OCI-LY1 (cell line): ENCODE measurements at regions not wholly inside any gene's neighbourhood (a gene's known extent, or its start where the extent isn't known, plus 50 kb on each side); places are given as distances from the start of the nearest gene placed in this dataset.

Source experiments
- H2AFZ ChIP-seq: fragments of 200-600 bp; sonication (generic), shearing (Covaris generic); 2 replicates; pipeline ENCODE4 v1.6.0; 2014; ENCODE audit warnings: antibody characterized with exemption, mild to moderate bottlenecking, low read length
- H3F3A ChIP-seq: fragments of 200-600 bp; sonication (generic), shearing (Covaris generic); 2 replicates; pipeline ENCODE4 v1.6.0; 2014; ENCODE audit warnings: mild to moderate bottlenecking, antibody characterized with exemption, low read length, moderate library complexity; ENCODE audit not compliant: insufficient read depth
- H3K27ac ChIP-seq: fragments of 200-600 bp; sonication (generic); 2 replicates; pipeline ENCODE4 v1.5.1; 2014; ENCODE audit warnings: low read length, mixed run types, mild to moderate bottlenecking, low read depth; ENCODE audit not compliant: poor library complexity, severe bottlenecking
- H3K27me3 ChIP-seq: fragments of 200-600 bp; sonication (generic); 2 replicates; pipeline ENCODE4 v1.6.0; 2014; ENCODE audit warnings: antibody characterized with exemption, mild to moderate bottlenecking, low read length, moderate library complexity; ENCODE audit not compliant: insufficient read depth
- H3K36me3 ChIP-seq: fragments of 200-600 bp; sonication (generic); 2 replicates; pipeline ENCODE4 v1.6.1; 2014; ENCODE audit warnings: mild to moderate bottlenecking, antibody characterized with exemption, low read length, moderate library complexity, mixed read lengths; ENCODE audit not compliant: insufficient read depth
- H3K4me1 ChIP-seq: fragments of 200-600 bp; sonication (generic); 2 replicates; pipeline ENCODE4 v1.5.1; 2014; ENCODE audit warnings: mild to moderate bottlenecking, low read length, moderate library complexity; ENCODE audit not compliant: insufficient read depth, severe bottlenecking
- H3K4me2 ChIP-seq: fragments of 200-600 bp; sonication (generic), shearing (Covaris generic); 2 replicates; pipeline ENCODE4 v1.6.1; 2014; ENCODE audit warnings: low read length
- H3K4me3 ChIP-seq: fragments of 200-600 bp; sonication (generic); 2 replicates; pipeline ENCODE4 v1.5.1; 2014; ENCODE audit warnings: low read length, low read depth, mild to moderate bottlenecking, mixed read lengths; ENCODE audit not compliant: poor library complexity, severe bottlenecking
- H3K79me2 ChIP-seq: fragments of 200-600 bp; shearing (Covaris generic); 2 replicates; pipeline ENCODE4 v1.6.1; 2016; ENCODE audit warnings: mixed run types, low read length, mixed read lengths; ENCODE audit not compliant: insufficient read depth
- H3K9ac ChIP-seq: fragments of 200-600 bp; sonication (generic), shearing (Covaris generic); 2 replicates; pipeline ENCODE4 v1.6.1; 2014; ENCODE audit warnings: mild to moderate bottlenecking, low read length, mixed read lengths
- H3K9me2 ChIP-seq: fragments of 200-600 bp; sonication (generic), shearing (Covaris generic); 2 replicates; pipeline ENCODE4 v1.6.1; 2014; ENCODE audit warnings: low read depth, mild to moderate bottlenecking, low read length, mixed read lengths
- H3K9me3 ChIP-seq: fragments of 200-600 bp; shearing (Covaris generic); 2 replicates; pipeline ENCODE4 v1.6.1; 2014; ENCODE audit warnings: low read length, mixed read lengths
- H4K20me1 ChIP-seq: fragments of 200-600 bp; sonication (generic), shearing (Covaris generic); 2 replicates; pipeline ENCODE4 v1.6.0; 2016; ENCODE audit warnings: mild to moderate bottlenecking, low read length; ENCODE audit not compliant: insufficient read depth
- EZH2 ChIP-seq: fragments of 200-600 bp; sonication (generic), shearing (Covaris generic); IDR thresholded peaks from 2 replicates; pipeline ENCODE4 v1.8.0; 2017; ENCODE audit warnings: borderline replicate concordance, mixed run types, mild to moderate bottlenecking, antibody characterized with exemption, low read length, moderate library complexity, mixed read lengths
- TF ChIP-seq, protein P1 (sequence below): fragments of 200-600 bp; sonication (generic), shearing (Covaris generic); IDR thresholded peaks from 2 replicates; pipeline ENCODE4 v1.5.1; 2017; ENCODE audit warnings: mild to moderate bottlenecking, antibody characterized with exemption, low read length, moderate library complexity, mixed read lengths

DNA sequence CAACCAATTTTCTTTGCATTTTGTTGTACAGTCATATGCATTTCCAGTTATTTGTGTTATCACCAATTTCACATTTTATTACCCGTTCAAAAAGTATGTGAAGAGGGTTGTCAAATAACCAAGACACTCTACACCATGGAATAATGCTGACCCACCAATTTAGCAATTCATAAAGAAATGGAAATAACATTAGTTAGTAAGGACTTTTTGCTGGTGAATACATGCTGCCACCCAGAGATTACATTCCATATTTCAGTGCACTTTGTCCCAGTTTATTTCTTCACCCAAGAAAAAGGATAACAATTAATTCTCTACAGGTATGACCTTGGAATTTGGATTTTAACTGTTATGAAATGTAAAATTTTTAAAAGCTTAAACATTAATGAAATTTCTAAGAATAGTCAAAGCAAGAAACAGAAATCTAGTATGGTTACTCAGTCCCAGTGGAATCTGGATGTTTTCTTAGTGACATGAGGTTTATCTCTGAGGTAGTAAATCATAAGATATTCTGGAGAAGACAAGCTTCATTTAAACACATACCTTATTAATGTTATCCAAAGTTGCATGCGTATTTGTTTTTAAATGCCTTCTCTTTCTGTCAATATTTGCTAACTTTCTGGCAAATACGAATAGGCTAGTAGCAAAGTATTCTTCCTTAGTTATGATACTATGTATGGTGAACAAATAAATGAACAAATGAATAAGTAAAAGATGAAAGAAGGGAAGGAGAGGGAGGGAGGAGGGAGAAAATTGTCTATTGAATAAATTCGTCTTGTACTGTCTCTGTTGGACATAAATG, 100.6 kb downstream of the CETN3 start:
- no peak for TF ChIP-seq EZH2
- TF ChIP-seq, protein P1, sequence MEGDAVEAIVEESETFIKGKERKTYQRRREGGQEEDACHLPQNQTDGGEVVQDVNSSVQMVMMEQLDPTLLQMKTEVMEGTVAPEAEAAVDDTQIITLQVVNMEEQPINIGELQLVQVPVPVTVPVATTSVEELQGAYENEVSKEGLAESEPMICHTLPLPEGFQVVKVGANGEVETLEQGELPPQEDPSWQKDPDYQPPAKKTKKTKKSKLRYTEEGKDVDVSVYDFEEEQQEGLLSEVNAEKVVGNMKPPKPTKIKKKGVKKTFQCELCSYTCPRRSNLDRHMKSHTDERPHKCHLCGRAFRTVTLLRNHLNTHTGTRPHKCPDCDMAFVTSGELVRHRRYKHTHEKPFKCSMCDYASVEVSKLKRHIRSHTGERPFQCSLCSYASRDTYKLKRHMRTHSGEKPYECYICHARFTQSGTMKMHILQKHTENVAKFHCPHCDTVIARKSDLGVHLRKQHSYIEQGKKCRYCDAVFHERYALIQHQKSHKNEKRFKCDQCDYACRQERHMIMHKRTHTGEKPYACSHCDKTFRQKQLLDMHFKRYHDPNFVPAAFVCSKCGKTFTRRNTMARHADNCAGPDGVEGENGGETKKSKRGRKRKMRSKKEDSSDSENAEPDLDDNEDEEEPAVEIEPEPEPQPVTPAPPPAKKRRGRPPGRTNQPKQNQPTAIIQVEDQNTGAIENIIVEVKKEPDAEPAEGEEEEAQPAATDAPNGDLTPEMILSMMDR = no peak

DNA sequence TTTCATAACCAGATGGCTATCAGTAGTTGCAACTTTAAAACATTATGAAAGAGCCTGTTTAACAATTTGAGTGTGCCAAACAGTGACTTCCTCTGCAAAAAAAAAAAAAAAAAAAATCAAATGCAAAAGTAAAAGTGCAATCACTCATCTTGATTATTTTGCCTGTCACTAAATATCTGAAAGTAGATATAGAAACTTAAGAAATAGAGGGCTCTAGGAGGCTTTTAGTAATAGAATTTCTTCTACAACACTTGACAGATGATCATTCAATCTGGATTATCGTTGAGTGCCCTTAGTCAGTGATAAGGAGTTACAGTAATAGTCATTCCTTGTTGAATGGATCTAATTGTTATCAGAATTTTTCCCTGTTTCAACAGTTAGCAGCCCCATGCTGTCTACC, 101.8 kb downstream of the CETN3 start:
- no peak overlapping the region for H3K4me3 ChIP-seq
- no peaks in the 10 kb centered on the region for H4K20me1 ChIP-seq
- H3K9me2 ChIP-seq = no peaks in the 10 kb centered on the region; the same call in 1 of the 2 replicates
- H3K9ac ChIP-seq = no peak overlapping the region
- no peak overlapping the region for H3K27ac ChIP-seq
- TF ChIP-seq EZH2 = no peak
- TF ChIP-seq, protein P1 = no peak
- no peak overlapping the region for H2AFZ ChIP-seq
- H3K27me3 ChIP-seq = no peaks in the 10 kb centered on the region
- no peaks in the 10 kb centered on the region for H3K9me3 ChIP-seq
- no peaks in the 10 kb centered on the region for H3F3A ChIP-seq
- H3K4me1 ChIP-seq = no peaks in the 10 kb centered on the region
- no peaks in the 10 kb centered on the region for H3K36me3 ChIP-seq
- no peaks in the 10 kb centered on the region for H3K79me2 ChIP-seq
- H3K4me2 ChIP-seq = no peak overlapping the region

More for the DNA sequence above, 100.6 kb downstream of the CETN3 start:
- Histone ChIP-seq H3K79me2 (no peaks in the 10 kb centered on the region), H3K9ac (no peak overlapping the region), H3K27me3 (no peaks in the 10 kb centered on the region), H4K20me1 (no peaks in the 10 kb centered on the region), H3F3A (no peaks in the 10 kb centered on the region), H3K9me3 (no peaks in the 10 kb centered on the region), H3K27ac (no peak overlapping the region), H3K4me2 (no peak overlapping the region), H3K4me3 (no peak overlapping the region), H3K9me2 (no peaks in the 10 kb centered on the region; the same call in 1 of the 2 replicates), H3K4me1 (no peaks in the 10 kb centered on the region), H2AFZ (no peak overlapping the region), H3K36me3 (no peaks in the 10 kb centered on the region)

DNA sequence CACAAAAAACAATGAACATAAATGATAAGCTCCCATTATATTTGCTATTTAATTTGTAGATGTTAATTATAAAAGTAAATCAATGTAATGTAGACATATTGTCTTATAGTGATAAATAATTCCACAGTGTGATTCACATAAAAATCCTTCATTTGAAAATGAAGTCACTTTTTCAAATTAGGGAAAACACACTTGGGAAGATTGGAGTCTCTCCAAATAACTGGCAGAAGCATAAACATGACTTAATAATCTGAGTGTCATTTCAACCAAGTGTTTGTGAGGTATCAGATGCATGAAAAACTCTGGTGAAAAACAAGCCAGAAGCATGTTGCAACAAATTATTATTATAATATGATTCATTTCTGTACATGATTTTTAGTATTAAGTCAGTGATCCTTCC, 102.2 kb downstream of the CETN3 start:
- Histone ChIP-seq H3K4me1 (no peaks in the 10 kb centered on the region), H3K9me2 (no peaks in the 10 kb centered on the region), H3K27ac (no peak overlapping the region), H3K4me3 (no peak overlapping the region), H4K20me1 (no peaks in the 10 kb centered on the region), H3F3A (no peaks in the 10 kb centered on the region), H3K79me2 (no peaks in the 10 kb centered on the region), H3K36me3 (no peaks in the 10 kb centered on the region), H3K4me2 (no peak overlapping the region), H3K9ac (no peak overlapping the region), H3K27me3 (no peaks in the 10 kb centered on the region), H3K9me3 (no peaks in the 10 kb centered on the region), H2AFZ (no peak overlapping the region)
- TF ChIP-seq, protein P1 = no peak
- no peak for TF ChIP-seq EZH2
